H9 (cell line): ENCODE measurements at regions not wholly inside any gene's neighbourhood (a gene's known extent, or its start where the extent isn't known, plus 50 kb on each side); places are given as distances from the start of the nearest gene placed in this dataset.

Source experiments
- DNase-seq: peaks from one replicate; pipeline ENCODE4 v3.0.0-alpha.2; 2017
- H2AFZ ChIP-seq: one replicate; pipeline ENCODE4 v1.6.1; 2013; ENCODE audit warnings: mild to moderate bottlenecking, low read length, control low read depth, moderate library complexity
- H2AK5ac ChIP-seq: 2 replicates; pipeline ENCODE4 v1.6.1; 2013; ENCODE audit warnings: low read length, control low read depth, mixed read lengths; ENCODE audit not compliant: insufficient read length
- H2BK120ac ChIP-seq: one replicate; pipeline ENCODE4 v1.6.1; 2013; ENCODE audit warnings: low read depth, mild to moderate bottlenecking, low read length, control low read depth, inconsistent platforms; ENCODE audit not compliant: poor library complexity, severe bottlenecking
- H2BK12ac ChIP-seq: 2 replicates; pipeline ENCODE4 v1.6.1; 2013; ENCODE audit warnings: low read length, control low read depth, mixed read lengths, low read depth; ENCODE audit not compliant: insufficient read length
- H2BK15ac ChIP-seq: 2 replicates; pipeline ENCODE4 v1.6.1; 2013; ENCODE audit warnings: low read depth, low read length, control low read depth
- H2BK20ac ChIP-seq: one replicate; pipeline ENCODE4 v1.6.1; 2013; ENCODE audit warnings: low read depth, mild to moderate bottlenecking, low read length, control low read depth, inconsistent platforms; ENCODE audit not compliant: poor library complexity, severe bottlenecking
- H2BK5ac ChIP-seq: 2 replicates; pipeline ENCODE4 v1.6.1; 2013; ENCODE audit warnings: low read length, control low read depth, mixed read lengths; ENCODE audit not compliant: insufficient read length
- H3K14ac ChIP-seq: 2 replicates; pipeline ENCODE4 v1.6.1; 2013; ENCODE audit warnings: low read length, control low read depth; ENCODE audit not compliant: insufficient read depth
- H3K18ac ChIP-seq: 2 replicates; pipeline ENCODE4 v1.6.1; 2013; ENCODE audit warnings: low read depth, mild to moderate bottlenecking, mixed read lengths, low read length, control low read depth; ENCODE audit not compliant: insufficient read length
- H3K23ac ChIP-seq: 2 replicates; pipeline ENCODE4 v1.6.1; 2013; ENCODE audit warnings: low read length, control low read depth, mixed read lengths, low read depth; ENCODE audit not compliant: insufficient read length
- H3K23me2 ChIP-seq: 2 replicates; pipeline ENCODE4 v1.6.1; 2013; ENCODE audit warnings: low read depth, mild to moderate bottlenecking, mixed read lengths, low read length, control low read depth; ENCODE audit not compliant: insufficient read length, poor library complexity, severe bottlenecking
- H3K27ac ChIP-seq: 2 replicates; pipeline ENCODE4 v1.5.1; 2013; ENCODE audit warnings: low read length, control low read depth, mixed read lengths, low read depth; ENCODE audit not compliant: insufficient read length
- H3K27me3 ChIP-seq: 2 replicates; pipeline ENCODE4 v1.6.1; 2013; ENCODE audit warnings: low read length, control low read depth, inconsistent platforms; ENCODE audit not compliant: insufficient read depth
- H3K4ac ChIP-seq: 2 replicates; pipeline ENCODE4 v1.6.1; 2013; ENCODE audit warnings: low read depth, mild to moderate bottlenecking, control low read depth, inconsistent platforms, low read length, moderate library complexity
- H3K4me1 ChIP-seq: 2 replicates; pipeline ENCODE4 v1.6.1; 2013; ENCODE audit warnings: low read length, control low read depth, inconsistent platforms; ENCODE audit not compliant: insufficient read depth
- H3K4me2 ChIP-seq: 2 replicates; pipeline ENCODE4 v1.6.1; 2013; ENCODE audit warnings: low read length, control low read depth, mixed read lengths; ENCODE audit not compliant: insufficient read length, insufficient read depth
- H3K56ac ChIP-seq: 2 replicates; pipeline ENCODE4 v1.6.1; 2013; ENCODE audit warnings: low read depth, mild to moderate bottlenecking, mixed read lengths, low read length, control low read depth; ENCODE audit not compliant: insufficient read length
- H3K79me1 ChIP-seq: 2 replicates; pipeline ENCODE4 v1.6.1; 2013; ENCODE audit warnings: low read depth, mild to moderate bottlenecking, moderate library complexity, low read length, control low read depth, inconsistent platforms; ENCODE audit not compliant: insufficient read depth, poor library complexity, severe bottlenecking
- H3K79me2 ChIP-seq: 2 replicates; pipeline ENCODE4 v1.6.1; 2013; ENCODE audit warnings: low read length, control low read depth, inconsistent platforms; ENCODE audit not compliant: insufficient read depth
- H3K9ac ChIP-seq: 2 replicates; pipeline ENCODE4 v1.6.1; 2013; ENCODE audit warnings: low read length, control low read depth, mixed read lengths; ENCODE audit not compliant: insufficient read length; ENCODE audit errors: extremely low read depth
- H3K9me3 ChIP-seq: one replicate; pipeline ENCODE4 v1.6.1; 2013; ENCODE audit warnings: low read depth, low read length, inconsistent platforms; ENCODE audit not compliant: control insufficient read depth
- H3T11ph ChIP-seq: one replicate; pipeline ENCODE4 v1.6.1; 2013; ENCODE audit warnings: mild to moderate bottlenecking, low read length, control low read depth, inconsistent platforms
- H4K20me1 ChIP-seq: one replicate; pipeline ENCODE4 v1.6.1; 2013; ENCODE audit not compliant: control insufficient read depth, insufficient read length, insufficient read depth
- H4K5ac ChIP-seq: 2 replicates; pipeline ENCODE4 v1.6.1; 2013; ENCODE audit warnings: low read depth, mild to moderate bottlenecking, mixed read lengths, low read length, control low read depth; ENCODE audit not compliant: insufficient read length
- H4K8ac ChIP-seq: replicated peaks from 2 replicates; pipeline ENCODE4 v1.6.1; 2013; ENCODE audit warnings: low read length, control low read depth, mixed read lengths, low read depth; ENCODE audit not compliant: insufficient read length
- H4K91ac ChIP-seq: 2 replicates; pipeline ENCODE4 v1.6.1; 2013; ENCODE audit warnings: low read depth, mild to moderate bottlenecking, moderate library complexity, mixed read lengths, low read length, control low read depth; ENCODE audit not compliant: insufficient read length
- H3K27ac Mint-ChIP-seq, 3 experiments: 2 replicates in 2 of 3; 3 replicates in 1 of 3; pipeline ENCODE4 v1.8.0; 2020 to 2021; ENCODE audit warnings: mixed read lengths in 3 of 3, mild to moderate bottlenecking in 1 of 3, moderate library complexity in 1 of 3
- H3K27me3 Mint-ChIP-seq: 2 replicates; pipeline ENCODE4 v1.8.0; 2021; ENCODE audit warnings: low read depth, mild to moderate bottlenecking, moderate library complexity, mixed read lengths
- H3K36me3 Mint-ChIP-seq, 3 experiments: 2 replicates in 2 of 3; 3 replicates in 1 of 3; pipeline ENCODE4 v1.8.0; 2020 to 2021; ENCODE audit warnings: low read depth in 3 of 3, mixed read lengths in 3 of 3; ENCODE audit not compliant: insufficient read depth in 1 of 3
- H3K4me1 Mint-ChIP-seq, 2 experiments: 2 replicates each; pipeline ENCODE4 v1.8.0; 2020; ENCODE audit warnings: mixed read lengths in 2 of 2
- H3K4me3 Mint-ChIP-seq, 2 experiments: 2 replicates in 1 of 2; 3 replicates in 1 of 2; pipeline ENCODE4 v1.8.0; 2020 to 2021; ENCODE audit warnings: mild to moderate bottlenecking in 2 of 2, mixed read lengths in 2 of 2, moderate library complexity in 1 of 2
- H3K9me3 Mint-ChIP-seq, 2 experiments: 2 replicates in 1 of 2; 3 replicates in 1 of 2; pipeline ENCODE4 v1.8.0; 2020; ENCODE audit warnings: mild to moderate bottlenecking in 2 of 2, mixed read lengths in 2 of 2, moderate library complexity in 1 of 2
- CTCF ChIP-seq: fragments of 200-600 bp; sonication (generic); conservative IDR thresholded peaks from 3 replicates; pipeline ENCODE4 v1.8.0; 2021; ENCODE audit warnings: antibody characterized with exemption, mild to moderate bottlenecking
- WGBS: extraction: QIAGEN DNeasy Blood & Tissue Kit; methylation state at CpG from one replicate; pipeline ENCODE4 v1.1.7; 2013; ENCODE audit warnings: missing lambda C conversion rate, low lambda C conversion rate, mixed read lengths; ENCODE audit not compliant: insufficient read length; ENCODE audit errors: extremely low coverage; 5-methylcytosine and 5-hydroxymethylcytosine counted together

- DNase-seq, result no peak
- H4K5ac ChIP-seq, result no peak overlapping the region
- no peak overlapping the region for H4K91ac ChIP-seq
- no peak overlapping the region for H2BK20ac ChIP-seq
- H4K8ac ChIP-seq, result no peak overlapping the region
- H3K4me1 Mint-ChIP-seq, result peaks cover 19 to 23% of the 10 kb centered on the region in 2 experiments
- no peak overlapping the region for H3K56ac ChIP-seq
- no peak overlapping the region for H2AK5ac ChIP-seq
- H3K79me2 ChIP-seq, result no peaks in the 10 kb centered on the region
- no peak overlapping the region; the same call in 1 of the 2 replicates for H3K14ac ChIP-seq
- no peak for TF ChIP-seq CTCF
- H3K4ac ChIP-seq, result no peak overlapping the region
- no peak overlapping the region for H3T11ph ChIP-seq
- H3K23me2 ChIP-seq, result peaks cover 3% of the 10 kb centered on the region
- H3K27ac ChIP-seq, result no peak overlapping the region
- H3K4me2 ChIP-seq, result no peak overlapping the region
- no peak overlapping the region for H2BK15ac ChIP-seq
- no peaks in the 10 kb centered on the region for H3K79me1 ChIP-seq
- H3K18ac ChIP-seq, result no peak overlapping the region
- no peak overlapping the region for H2AFZ ChIP-seq
- no peak overlapping the region for H3K27ac Mint-ChIP-seq
- peaks cover 0 to 4% (median 1%) of the 10 kb centered on the region in 3 experiments; a peak in 3 of 7 replicates for H3K36me3 Mint-ChIP-seq
- H3K9ac ChIP-seq, result no peak overlapping the region
- no peak overlapping the region for H2BK5ac ChIP-seq
- H3K23ac ChIP-seq, result no peak overlapping the region
- H3K27me3 ChIP-seq, result no peaks in the 10 kb centered on the region
- no peaks in the 10 kb centered on the region for H3K9me3 ChIP-seq
- H2BK120ac ChIP-seq, result no peak overlapping the region
- no peaks in the 10 kb centered on the region for H3K9me3 Mint-ChIP-seq
- H2BK12ac ChIP-seq, result no peak overlapping the region
- no CpG with 5 or more reads among the region's 5 CpGs for WGBS
- H3K27me3 Mint-ChIP-seq, result peaks cover 3% of the 10 kb centered on the region
- no peaks in the 10 kb centered on the region for H3K4me1 ChIP-seq
- no peak overlapping the region for H3K4me3 Mint-ChIP-seq
- H4K20me1 ChIP-seq, result no peaks in the 10 kb centered on the region
Measured at GRCh38 chr2:42978175-42978886, 185.9 kb upstream of the HAAO start.
